ENCODE measurements at regions not wholly inside any gene's neighbourhood (a gene's known extent, or its start where the extent isn't known, plus 50 kb on each side); places are given as distances from the start of the nearest gene placed in this dataset.

DNA sequence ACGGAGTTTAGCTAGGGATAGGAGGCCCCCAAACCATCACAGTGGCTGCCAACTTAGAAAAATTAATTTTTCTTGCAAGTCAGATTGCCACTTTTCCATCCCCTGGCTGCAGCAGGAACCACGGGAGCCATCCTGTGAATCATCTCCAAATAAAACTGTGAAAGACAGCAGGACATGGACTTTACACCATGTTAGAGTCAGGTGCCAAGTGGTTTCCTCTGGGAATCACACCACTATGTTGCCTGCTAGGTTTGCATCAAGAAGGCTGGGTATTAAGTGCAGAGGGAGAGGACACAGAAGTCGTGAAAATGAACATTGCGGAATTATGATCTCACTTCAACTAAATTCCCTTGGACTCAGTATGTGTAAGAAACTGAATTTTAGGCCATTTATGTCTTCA is 471.3 kb upstream of the GOT2 start:
- TF ChIP-seq, protein P1, sequence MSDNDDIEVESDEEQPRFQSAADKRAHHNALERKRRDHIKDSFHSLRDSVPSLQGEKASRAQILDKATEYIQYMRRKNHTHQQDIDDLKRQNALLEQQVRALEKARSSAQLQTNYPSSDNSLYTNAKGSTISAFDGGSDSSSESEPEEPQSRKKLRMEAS (IDR thresholded peaks at IDR 0.05) = no peak
- no peak for TF ChIP-seq YY1 (IDR thresholded peaks at IDR 0.05; ENCODE audit: low read depth)

DNA sequence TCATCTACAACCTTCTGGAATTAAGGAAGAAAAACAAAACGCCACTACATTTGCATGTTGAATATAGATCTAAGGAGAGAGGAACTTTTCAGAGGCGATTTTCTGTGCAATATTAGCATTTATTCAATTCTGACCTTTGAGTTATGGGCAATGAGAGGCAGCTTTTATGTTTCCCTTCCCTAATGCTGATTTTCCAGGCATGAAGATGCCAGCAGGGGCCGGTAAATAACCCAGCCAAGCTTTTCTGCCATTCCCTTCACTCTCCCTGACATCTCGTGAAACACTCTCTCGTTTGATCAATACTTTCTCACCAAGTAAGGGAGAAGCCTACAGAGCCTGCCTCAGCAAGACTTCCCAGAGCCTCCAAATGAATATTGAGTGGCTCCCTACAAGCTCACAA is 470.5 kb upstream of the GOT2 start:
- TF ChIP-seq, protein P1 (IDR thresholded peaks at IDR 0.05) = no peak
- TF ChIP-seq TCF12 (IDR thresholded peaks at IDR 0.05; ENCODE audit: low read depth) = no peak
- TF ChIP-seq NFIC (IDR thresholded peaks at IDR 0.05) = no peak
- TF ChIP-seq CREB1 (IDR thresholded peaks at IDR 0.05; ENCODE audit: low read depth) = no peak
- TF ChIP-seq YY1 (IDR thresholded peaks at IDR 0.05; ENCODE audit: low read depth) = no peak
- TF ChIP-seq TEAD4 (IDR thresholded peaks at IDR 0.05) = no peak
- TF ChIP-seq EP300 (IDR thresholded peaks at IDR 0.05; ENCODE audit: borderline replicate concordance) = no peak
- TF ChIP-seq, protein P2, sequence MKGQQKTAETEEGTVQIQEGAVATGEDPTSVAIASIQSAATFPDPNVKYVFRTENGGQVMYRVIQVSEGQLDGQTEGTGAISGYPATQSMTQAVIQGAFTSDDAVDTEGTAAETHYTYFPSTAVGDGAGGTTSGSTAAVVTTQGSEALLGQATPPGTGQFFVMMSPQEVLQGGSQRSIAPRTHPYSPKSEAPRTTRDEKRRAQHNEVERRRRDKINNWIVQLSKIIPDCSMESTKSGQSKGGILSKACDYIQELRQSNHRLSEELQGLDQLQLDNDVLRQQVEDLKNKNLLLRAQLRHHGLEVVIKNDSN (IDR thresholded peaks at IDR 0.05) = no peak
- TF ChIP-seq ZBTB7A (IDR thresholded peaks at IDR 0.05; ENCODE audit: low read depth) = no peak

DNA sequence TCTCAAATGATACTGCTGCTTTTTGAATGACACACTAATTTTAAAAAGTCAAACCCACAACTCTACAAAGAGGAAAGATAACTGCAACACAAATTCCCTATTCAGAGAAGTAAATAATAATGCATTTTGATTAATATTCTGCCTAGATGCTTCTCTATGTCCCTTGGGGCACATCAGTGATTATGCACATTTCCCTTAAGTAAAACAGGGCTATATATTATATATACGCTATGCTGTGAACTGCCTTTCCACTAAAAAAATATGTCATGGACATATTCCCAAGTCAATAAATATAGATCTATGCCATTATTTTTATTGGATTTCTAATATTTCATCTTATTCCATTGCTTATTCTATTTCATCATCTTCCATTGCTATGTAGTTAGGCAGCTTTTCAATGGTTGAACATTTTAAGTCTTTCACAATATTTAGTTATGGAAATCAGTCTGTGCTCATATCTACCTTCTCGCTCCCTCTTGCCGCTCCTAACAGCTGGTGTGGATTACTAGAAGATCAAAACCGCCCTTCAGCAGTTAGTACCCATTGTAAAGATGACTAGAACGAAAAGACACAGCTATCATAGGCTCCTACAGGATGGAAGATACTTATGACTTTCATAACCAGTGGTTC is 468.2 kb upstream of the GOT2 start:
- TF ChIP-seq CEBPB (IDR thresholded peaks at IDR 0.05) (no peak), EP300 (IDR thresholded peaks at IDR 0.05; ENCODE audit: borderline replicate concordance) (no peak), TAF1 (IDR thresholded peaks at IDR 0.05; ENCODE audit: low read depth) (no peak), YY1 (IDR thresholded peaks at IDR 0.05; ENCODE audit: low read depth) (no peak)
- TF ChIP-seq, protein P1 (IDR thresholded peaks at IDR 0.05) = no peak

DNA sequence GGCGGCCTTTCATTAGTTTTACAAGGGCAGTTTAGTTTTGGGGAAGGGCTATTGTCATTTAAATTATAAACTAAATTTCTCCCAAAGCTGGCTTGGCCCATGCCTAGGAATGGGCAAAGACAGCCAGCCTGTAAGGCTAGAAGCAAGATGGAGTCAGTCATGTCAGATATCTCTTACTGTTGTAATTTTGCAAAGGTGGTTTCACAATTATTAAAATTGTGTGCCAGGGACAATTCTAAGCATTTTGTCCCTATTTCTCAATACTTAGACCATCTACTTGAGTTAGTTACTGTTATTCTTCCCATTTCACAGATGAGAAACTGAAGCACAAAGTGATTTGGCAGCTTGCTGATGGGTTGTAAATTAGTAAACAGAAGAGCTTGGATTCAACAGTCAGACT is 467.7 kb upstream of the GOT2 start:
- no peak for TF ChIP-seq EP300 (IDR thresholded peaks at IDR 0.05; ENCODE audit: borderline replicate concordance)
- TF ChIP-seq, protein P1 (IDR thresholded peaks at IDR 0.05) = no peak
- TF ChIP-seq RAD21 (IDR thresholded peaks at IDR 0.05; ENCODE audit: low read depth) = no peak
- no peak for TF ChIP-seq NFIC (IDR thresholded peaks at IDR 0.05)
- TF ChIP-seq, protein P3, sequence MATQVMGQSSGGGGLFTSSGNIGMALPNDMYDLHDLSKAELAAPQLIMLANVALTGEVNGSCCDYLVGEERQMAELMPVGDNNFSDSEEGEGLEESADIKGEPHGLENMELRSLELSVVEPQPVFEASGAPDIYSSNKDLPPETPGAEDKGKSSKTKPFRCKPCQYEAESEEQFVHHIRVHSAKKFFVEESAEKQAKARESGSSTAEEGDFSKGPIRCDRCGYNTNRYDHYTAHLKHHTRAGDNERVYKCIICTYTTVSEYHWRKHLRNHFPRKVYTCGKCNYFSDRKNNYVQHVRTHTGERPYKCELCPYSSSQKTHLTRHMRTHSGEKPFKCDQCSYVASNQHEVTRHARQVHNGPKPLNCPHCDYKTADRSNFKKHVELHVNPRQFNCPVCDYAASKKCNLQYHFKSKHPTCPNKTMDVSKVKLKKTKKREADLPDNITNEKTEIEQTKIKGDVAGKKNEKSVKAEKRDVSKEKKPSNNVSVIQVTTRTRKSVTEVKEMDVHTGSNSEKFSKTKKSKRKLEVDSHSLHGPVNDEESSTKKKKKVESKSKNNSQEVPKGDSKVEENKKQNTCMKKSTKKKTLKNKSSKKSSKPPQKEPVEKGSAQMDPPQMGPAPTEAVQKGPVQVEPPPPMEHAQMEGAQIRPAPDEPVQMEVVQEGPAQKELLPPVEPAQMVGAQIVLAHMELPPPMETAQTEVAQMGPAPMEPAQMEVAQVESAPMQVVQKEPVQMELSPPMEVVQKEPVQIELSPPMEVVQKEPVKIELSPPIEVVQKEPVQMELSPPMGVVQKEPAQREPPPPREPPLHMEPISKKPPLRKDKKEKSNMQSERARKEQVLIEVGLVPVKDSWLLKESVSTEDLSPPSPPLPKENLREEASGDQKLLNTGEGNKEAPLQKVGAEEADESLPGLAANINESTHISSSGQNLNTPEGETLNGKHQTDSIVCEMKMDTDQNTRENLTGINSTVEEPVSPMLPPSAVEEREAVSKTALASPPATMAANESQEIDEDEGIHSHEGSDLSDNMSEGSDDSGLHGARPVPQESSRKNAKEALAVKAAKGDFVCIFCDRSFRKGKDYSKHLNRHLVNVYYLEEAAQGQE (IDR thresholded peaks at IDR 0.05; ENCODE audit: low read depth) = no peak
- no peak for TF ChIP-seq CEBPB (IDR thresholded peaks at IDR 0.05)
- TF ChIP-seq TEAD4 (IDR thresholded peaks at IDR 0.05) = no peak
- TF ChIP-seq, protein P2 (IDR thresholded peaks at IDR 0.05) = no peak
- no peak for TF ChIP-seq FOXM1 (IDR thresholded peaks at IDR 0.05; ENCODE audit: borderline replicate concordance, low read depth)
- no peak for TF ChIP-seq TCF12 (IDR thresholded peaks at IDR 0.05; ENCODE audit: low read depth)
- no peak for TF ChIP-seq YY1 (IDR thresholded peaks at IDR 0.05; ENCODE audit: low read depth)
- no peak for TF ChIP-seq TAF1 (IDR thresholded peaks at IDR 0.05; ENCODE audit: low read depth)
- TF ChIP-seq CREB1 (IDR thresholded peaks at IDR 0.05; ENCODE audit: low read depth) = no peak
- no peak for TF ChIP-seq EGR1 (IDR thresholded peaks at IDR 0.05)

DNA sequence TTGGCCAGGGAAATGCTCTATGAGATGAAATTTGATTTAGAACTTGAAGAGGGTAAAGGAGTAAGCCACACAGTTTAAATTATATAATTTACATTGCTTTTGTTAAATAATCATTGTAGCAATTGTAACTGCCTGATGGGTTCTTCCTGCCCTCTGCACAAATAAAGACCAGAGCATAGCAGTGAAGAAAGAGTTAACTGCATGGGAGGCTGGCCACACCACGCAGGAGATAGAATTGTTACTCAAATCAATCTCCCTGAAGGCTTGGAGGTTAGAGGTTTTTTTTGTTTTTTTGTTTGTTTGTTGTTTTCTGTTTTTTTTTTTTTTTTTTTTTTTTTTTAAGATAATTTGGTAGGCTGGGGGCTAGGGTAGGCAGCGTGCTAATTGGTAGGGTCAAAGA is 467.0 kb upstream of the GOT2 start:
- TF ChIP-seq NFIC (IDR thresholded peaks at IDR 0.05) (no peak), CREB1 (IDR thresholded peaks at IDR 0.05; ENCODE audit: low read depth) (no peak), CEBPB (IDR thresholded peaks at IDR 0.05) (no peak), EP300 (IDR thresholded peaks at IDR 0.05; ENCODE audit: borderline replicate concordance) (no peak), FOXM1 (IDR thresholded peaks at IDR 0.05; ENCODE audit: borderline replicate concordance, low read depth) (no peak), TCF12 (IDR thresholded peaks at IDR 0.05; ENCODE audit: low read depth) (no peak), YY1 (IDR thresholded peaks at IDR 0.05; ENCODE audit: low read depth) (no peak), TEAD4 (IDR thresholded peaks at IDR 0.05) (no peak), ZBTB7A (IDR thresholded peaks at IDR 0.05; ENCODE audit: low read depth) (no peak)
- TF ChIP-seq, protein P2 (IDR thresholded peaks at IDR 0.05) = no peak

DNA sequence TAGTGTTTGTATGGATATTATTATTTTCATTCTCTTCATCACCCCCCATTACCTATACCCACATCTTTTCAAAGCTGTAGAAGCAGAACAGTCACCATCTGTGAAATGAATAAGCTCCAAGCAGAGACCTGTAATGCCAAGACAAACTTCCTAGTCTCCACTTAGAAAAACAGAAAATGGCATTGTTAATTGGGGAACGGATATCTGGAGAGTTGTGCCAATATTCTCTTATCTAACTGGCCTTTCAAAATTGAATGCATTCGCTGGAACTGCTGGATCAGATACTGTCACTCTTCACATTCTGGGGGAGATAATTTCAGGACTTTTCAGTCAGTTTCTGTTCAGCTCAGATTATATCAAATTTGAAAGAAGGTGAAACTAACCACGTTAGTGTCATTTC is 464.4 kb upstream of the GOT2 start:
- TF ChIP-seq, protein P1 (IDR thresholded peaks at IDR 0.05) = no peak
- TF ChIP-seq EGR1 (IDR thresholded peaks at IDR 0.05) (no peak), RAD21 (IDR thresholded peaks at IDR 0.05; ENCODE audit: low read depth) (no peak), FOXM1 (IDR thresholded peaks at IDR 0.05; ENCODE audit: borderline replicate concordance, low read depth) (no peak), CREB1 (IDR thresholded peaks at IDR 0.05; ENCODE audit: low read depth) (no peak), TAF1 (IDR thresholded peaks at IDR 0.05; ENCODE audit: low read depth) (no peak), NFIC (IDR thresholded peaks at IDR 0.05) (no peak), TCF12 (IDR thresholded peaks at IDR 0.05; ENCODE audit: low read depth) (no peak), ZBTB7A (IDR thresholded peaks at IDR 0.05; ENCODE audit: low read depth) (no peak), CEBPB (IDR thresholded peaks at IDR 0.05) (no peak), YY1 (IDR thresholded peaks at IDR 0.05; ENCODE audit: low read depth) (no peak), TEAD4 (IDR thresholded peaks at IDR 0.05) (no peak), EP300 (IDR thresholded peaks at IDR 0.05; ENCODE audit: borderline replicate concordance) (no peak)
- TF ChIP-seq, protein P2 (IDR thresholded peaks at IDR 0.05) = no peak
- TF ChIP-seq, protein P3 (IDR thresholded peaks at IDR 0.05; ENCODE audit: low read depth) = no peak
